Suprapubic skin (tissue), 4 donors: ENCODE measurements at regions not wholly inside any gene's neighbourhood (a gene's known extent, or its start where the extent isn't known, plus 50 kb on each side); places are given as distances from the start of the nearest gene placed in this dataset.

Experiments
- DNase-seq, 2 donors: peaks; one replicate each; pipeline ENCODE4 v3.0.0-alpha.2; 2019; ENCODE audit warnings: low spot score in 2 of 2
- H3K27ac ChIP-seq: fragments of 200-600 bp; sonication (generic); one replicate; pipeline ENCODE4 v1.5.1; 2019
- H3K27me3 ChIP-seq: fragments of 200-600 bp; sonication (generic); one replicate; pipeline ENCODE4 v1.5.1; 2019
- H3K36me3 ChIP-seq: fragments of 200-600 bp; sonication (generic); one replicate; pipeline ENCODE4 v1.5.1; 2019
- H3K4me1 ChIP-seq: fragments of 200-600 bp; sonication (generic); one replicate; pipeline ENCODE4 v1.5.1; 2019
- H3K4me3 ChIP-seq: fragments of 200-600 bp; sonication (generic); one replicate; pipeline ENCODE4 v1.5.1; 2019; ENCODE audit warnings: mild to moderate bottlenecking
- H3K9me3 ChIP-seq: fragments of 200-600 bp; sonication (generic); one replicate; pipeline ENCODE4 v1.5.1; 2019
- CTCF ChIP-seq, 2 donors: fragments of 200-600 bp in 1 of 2; fragments of 450-650 bp in 1 of 2; sonication (generic) in 1 of 2; IDR thresholded peaks; one replicate each; pipeline ENCODE4 v1.5.1; 2016 to 2019; ENCODE audit warnings: antibody characterized with exemption in 2 of 2, mild to moderate bottlenecking in 1 of 2, moderate library complexity in 1 of 2
- EP300 ChIP-seq: sonication (generic); formaldehyde crosslinking; IDR thresholded peaks from one replicate; pipeline ENCODE4 v1.6.1; 2017; ENCODE audit warnings: antibody characterized with exemption
- POLR2A ChIP-seq, 2 donors: fragments of 450-650 bp; IDR thresholded peaks; one replicate each; pipeline ENCODE4 v1.6.1; 2017; ENCODE audit warnings: antibody characterized with exemption in 2 of 2, mild to moderate bottlenecking in 2 of 2, moderate library complexity in 2 of 2
- POLR2AphosphoS5 ChIP-seq, 3 donors: sonication (generic); formaldehyde crosslinking; IDR thresholded peaks; one replicate each; pipeline ENCODE4 v1.6.1; 2017; ENCODE audit warnings: antibody characterized with exemption in 3 of 3
- WGBS: methylation state at CpG from one replicate; pipeline ENCODE4 v1.1.5; 2018; 5-methylcytosine and 5-hydroxymethylcytosine counted together

GRCh38 chr7:145582742-145583303, 533.8 kb upstream of the CNTNAP2 start:
- Histone ChIP-seq H3K9me3 (no peaks in the 10 kb centered on the region), H3K27ac (no peak overlapping the region), H3K36me3 (no peaks in the 10 kb centered on the region), H3K27me3 (no peaks in the 10 kb centered on the region), H3K4me3 (no peak overlapping the region), H3K4me1 (no peaks in the 10 kb centered on the region)
- 87% methylated on average over 17 of the region's 17 CpGs for WGBS
- no peak for DNase-seq
- TF ChIP-seq POLR2AphosphoS5 (IDR thresholded peaks at IDR 0.05), result no peak
- TF ChIP-seq POLR2A (IDR thresholded peaks at IDR 0.05), result no peak
- TF ChIP-seq EP300, result no peak
- TF ChIP-seq CTCF (IDR thresholded peaks at IDR 0.05), result no peak

GRCh38 chr7:145557805-145558204, 558.8 kb upstream of the CNTNAP2 start:
- Histone ChIP-seq H3K36me3 (no peaks in the 10 kb centered on the region), H3K27me3 (no peaks in the 10 kb centered on the region), H3K4me1 (no peaks in the 10 kb centered on the region), H3K9me3 (peaks cover 4% of the 10 kb centered on the region), H3K27ac (no peak overlapping the region), H3K4me3 (no peak overlapping the region)
- WGBS, result 67% methylated on average over 3 of the region's 3 CpGs
- no peak for DNase-seq
- TF ChIP-seq EP300 (no peak), POLR2A (IDR thresholded peaks at IDR 0.05) (no peak), POLR2AphosphoS5 (IDR thresholded peaks at IDR 0.05) (no peak), CTCF (IDR thresholded peaks at IDR 0.05) (no peak)

GRCh38 chr7:145543242-145543641, 573.4 kb upstream of the CNTNAP2 start:
- Histone ChIP-seq H3K36me3 (no peaks in the 10 kb centered on the region), H3K4me3 (no peak overlapping the region), H3K27me3 (no peaks in the 10 kb centered on the region), H3K27ac (no peak overlapping the region), H3K4me1 (no peaks in the 10 kb centered on the region), H3K9me3 (no peaks in the 10 kb centered on the region)
- 57% methylated on average over 2 of the region's 2 CpGs for WGBS
- no peak for DNase-seq
- TF ChIP-seq POLR2AphosphoS5 (IDR thresholded peaks at IDR 0.05), result no peak

- 15% methylated on average over 2 of the region's 2 CpGs for WGBS
- TF ChIP-seq EP300, result no peak
- no peak overlapping the region for H3K4me3 ChIP-seq
- H3K27ac ChIP-seq, result no peak overlapping the region
- H3K27me3 ChIP-seq, result no peaks in the 10 kb centered on the region
- no peaks in the 10 kb centered on the region for H3K9me3 ChIP-seq
- no peaks in the 10 kb centered on the region for H3K36me3 ChIP-seq
- DNase-seq, result no peak
- H3K4me1 ChIP-seq, result no peaks in the 10 kb centered on the region
Observed at GRCh38 chr7:145539910-145540309, 576.7 kb upstream of the CNTNAP2 start.

- no peak overlapping the region for H3K4me3 ChIP-seq
- no peaks in the 10 kb centered on the region for H3K9me3 ChIP-seq
- TF ChIP-seq EP300, result no peak
- no peak for TF ChIP-seq POLR2A (IDR thresholded peaks at IDR 0.05)
- no peak for TF ChIP-seq POLR2AphosphoS5 (IDR thresholded peaks at IDR 0.05)
- no peak for TF ChIP-seq CTCF (IDR thresholded peaks at IDR 0.05)
- H3K27ac ChIP-seq, result no peak overlapping the region
- no peaks in the 10 kb centered on the region for H3K27me3 ChIP-seq
- H3K36me3 ChIP-seq, result no peaks in the 10 kb centered on the region
- DNase-seq, result no peak
- no peaks in the 10 kb centered on the region for H3K4me1 ChIP-seq
- WGBS, result 100% methylated on average over 1 of the region's 1 CpG
Observed at GRCh38 chr7:145534301-145534700, 582.3 kb upstream of the CNTNAP2 start.

GRCh38 chr7:145520284-145520683, 596.3 kb upstream of the CNTNAP2 start:
- TF ChIP-seq EP300 (no peak), CTCF (IDR thresholded peaks at IDR 0.05) (no peak), POLR2AphosphoS5 (IDR thresholded peaks at IDR 0.05) (no peak), POLR2A (IDR thresholded peaks at IDR 0.05) (no peak)
- H3K4me1 ChIP-seq, result no peaks in the 10 kb centered on the region
- no peak overlapping the region for H3K4me3 ChIP-seq
- no peak for DNase-seq
- H3K27me3 ChIP-seq, result no peaks in the 10 kb centered on the region
- no peaks in the 10 kb centered on the region for H3K9me3 ChIP-seq
- no peak overlapping the region for H3K27ac ChIP-seq
- no peaks in the 10 kb centered on the region for H3K36me3 ChIP-seq
- 73% methylated on average over 3 of the region's 3 CpGs for WGBS
